Parathyroid adenoma (tissue), 2 donors: ENCODE measurements at regions not wholly inside any gene's neighbourhood (a gene's known extent, or its start where the extent isn't known, plus 50 kb on each side); places are given as distances from the start of the nearest gene placed in this dataset.
A peak's percentile ranks its signal among the peaks of the same experiment; 100 is the strongest.

Experiments used
- H2AFZ ChIP-seq: fragments of 300-600 bp; sonication (generic); one replicate; pipeline ENCODE4 v1.7.0; 2017; ENCODE audit warnings: antibody characterized with exemption, mild to moderate bottlenecking
- H3K27ac ChIP-seq: fragments of 300-600 bp; sonication (generic); one replicate; pipeline ENCODE4 v1.7.0; 2017
- H3K27me3 ChIP-seq: fragments of 300-600 bp; sonication (generic); one replicate; pipeline ENCODE4 v1.7.0; 2017; ENCODE audit warnings: low read length; ENCODE audit not compliant: control insufficient read depth, insufficient read depth
- H3K36me3 ChIP-seq: fragments of 300-600 bp; sonication (generic); one replicate; pipeline ENCODE4 v1.7.0; 2017; ENCODE audit warnings: low read length; ENCODE audit not compliant: control insufficient read depth, insufficient read depth
- H3K4me1 ChIP-seq: fragments of 300-600 bp; sonication (generic); one replicate; pipeline ENCODE4 v1.7.0; 2017; ENCODE audit warnings: control low read depth
- H3K4me2 ChIP-seq: fragments of 300-600 bp; sonication (generic); one replicate; pipeline ENCODE4 v1.7.0; 2017; ENCODE audit warnings: low read length
- H3K4me3 ChIP-seq: fragments of 300-600 bp; sonication (generic); one replicate; pipeline ENCODE4 v1.7.0; 2017; ENCODE audit warnings: low read depth, low read length
- H3K79me2 ChIP-seq: fragments of 300-600 bp; sonication (generic); one replicate; pipeline ENCODE4 v1.7.0; 2017; ENCODE audit warnings: control low read depth
- H3K9ac ChIP-seq: fragments of 300-600 bp; sonication (generic); one replicate; pipeline ENCODE4 v1.7.0; 2017; ENCODE audit warnings: mild to moderate bottlenecking
- H3K9me3 ChIP-seq: fragments of 300-600 bp; sonication (generic); one replicate; pipeline ENCODE4 v1.7.0; 2017; ENCODE audit warnings: low read length; ENCODE audit not compliant: control insufficient read depth
- CTCF ChIP-seq: fragments of 300-600 bp; sonication (generic); IDR thresholded peaks from one replicate; pipeline ENCODE4 v1.7.0; 2017; ENCODE audit warnings: antibody characterized with exemption, mild to moderate bottlenecking
- donor health status: primary hyperparathyroidism.

GRCh38 chr6:126797981-126798380 lies 320.5 kb upstream of the RSPO3 start:
- H3K4me2 ChIP-seq, result no peak overlapping the region
- H3K4me1 ChIP-seq, result no peaks in the 10 kb centered on the region
- H3K4me3 ChIP-seq, result no peak overlapping the region
- H3K9me3 ChIP-seq, result no peaks in the 10 kb centered on the region
- H3K27ac ChIP-seq, result no peak overlapping the region
- no peak for TF ChIP-seq CTCF
- no peaks in the 10 kb centered on the region for H3K79me2 ChIP-seq
- H2AFZ ChIP-seq, result no peak overlapping the region
- H3K27me3 ChIP-seq, result no peaks in the 10 kb centered on the region
- H3K9ac ChIP-seq, result no peak overlapping the region
- H3K36me3 ChIP-seq, result no peaks in the 10 kb centered on the region

- no peak overlapping the region for H3K4me2 ChIP-seq
- H3K27me3 ChIP-seq, result no peaks in the 10 kb centered on the region
- no peak overlapping the region for H2AFZ ChIP-seq
- no peaks in the 10 kb centered on the region for H3K4me1 ChIP-seq
- H3K9ac ChIP-seq, result no peak overlapping the region
- TF ChIP-seq CTCF, result no peak
- H3K36me3 ChIP-seq, result no peaks in the 10 kb centered on the region
- no peak overlapping the region for H3K27ac ChIP-seq
- no peaks in the 10 kb centered on the region for H3K9me3 ChIP-seq
- H3K79me2 ChIP-seq, result no peaks in the 10 kb centered on the region
- H3K4me3 ChIP-seq, result no peak overlapping the region
These were observed 314.7 kb upstream of the RSPO3 start for GRCh38 chr6:126803769-126804168.

GRCh38 chr6:126804332-126805064 lies 314.0 kb upstream of the RSPO3 start:
- Histone ChIP-seq H3K4me3 (no peak overlapping the region), H2AFZ (no peak overlapping the region), H3K27ac (no peak overlapping the region), H3K4me1 (no peaks in the 10 kb centered on the region), H3K27me3 (no peaks in the 10 kb centered on the region), H3K9me3 (no peaks in the 10 kb centered on the region), H3K9ac (no peak overlapping the region), H3K4me2 (no peak overlapping the region), H3K36me3 (no peaks in the 10 kb centered on the region), H3K79me2 (no peaks in the 10 kb centered on the region)
- peak; percentile 81 for TF ChIP-seq CTCF

- H3K27ac ChIP-seq, result no peak overlapping the region
- no peaks in the 10 kb centered on the region for H3K27me3 ChIP-seq
- no peak overlapping the region for H3K4me3 ChIP-seq
- H3K9me3 ChIP-seq, result no peaks in the 10 kb centered on the region
- H3K9ac ChIP-seq, result no peak overlapping the region
- no peak overlapping the region for H2AFZ ChIP-seq
- H3K36me3 ChIP-seq, result no peaks in the 10 kb centered on the region
- no peaks in the 10 kb centered on the region for H3K79me2 ChIP-seq
- no peak overlapping the region for H3K4me2 ChIP-seq
- no peak for TF ChIP-seq CTCF
- H3K4me1 ChIP-seq, result no peaks in the 10 kb centered on the region
These were observed 312.6 kb upstream of the RSPO3 start for GRCh38 chr6:126805861-126806260.

GRCh38 chr6:126807876-126808275 lies 310.6 kb upstream of the RSPO3 start:
- Histone ChIP-seq H3K27ac (no peak overlapping the region), H3K4me1 (no peaks in the 10 kb centered on the region), H2AFZ (no peak overlapping the region), H3K9ac (no peak overlapping the region), H3K79me2 (no peaks in the 10 kb centered on the region), H3K4me3 (no peak overlapping the region), H3K9me3 (no peaks in the 10 kb centered on the region), H3K4me2 (no peak overlapping the region), H3K27me3 (no peaks in the 10 kb centered on the region), H3K36me3 (no peaks in the 10 kb centered on the region)
- TF ChIP-seq CTCF, result no peak
